Stimulated activated CD4-positive, alpha-beta T cell treated with anti-CD3 and anti-CD28 coated beads, Interleukin-4, amount 100 ng/mL, for 4 hours (primary cell): ENCODE measurements at regions not wholly inside any gene's neighbourhood (a gene's known extent, or its start where the extent isn't known, plus 50 kb on each side); places are given as distances from the start of the nearest gene placed in this dataset.

ENCODE experiments used
- DNase-seq, 2 experiments: peaks; one replicate each; pipeline ENCODE4 v3.0.0-alpha.2; 2020

GRCh38 chr19:30222992-30223865 lies 149.0 kb upstream of the ZNF536 start:
- no peak for DNase-seq

- no peak for DNase-seq
Measured at GRCh38 chr19:30223866-30224688, 148.1 kb upstream of the ZNF536 start.

GRCh38 chr19:30224689-30225606 lies 147.2 kb upstream of the ZNF536 start:
- DNase-seq = peak in 1 of 2 experiments; percentile 7

- DNase-seq = no peak
Measured at GRCh38 chr19:30225676-30226463, 146.3 kb upstream of the ZNF536 start.

GRCh38 chr19:30226464-30227011 lies 145.6 kb upstream of the ZNF536 start:
- DNase-seq = no peak

GRCh38 chr19:30227012-30227621 lies 145.1 kb upstream of the ZNF536 start:
- no peak for DNase-seq

GRCh38 chr19:30227661-30228112 lies 144.5 kb upstream of the ZNF536 start:
- DNase-seq = peak in 1 of 2 experiments; percentile 47

GRCh38 chr19:30228113-30228834 lies 143.9 kb upstream of the ZNF536 start:
- DNase-seq = no peak

GRCh38 chr19:30228835-30229524 lies 143.2 kb upstream of the ZNF536 start:
- no peak for DNase-seq

GRCh38 chr19:30229525-30230174 lies 142.5 kb upstream of the ZNF536 start:
- no peak for DNase-seq

GRCh38 chr19:30231408-30232318 lies 140.5 kb upstream of the ZNF536 start:
- no peak for DNase-seq

- no peak for DNase-seq
Measured at GRCh38 chr19:30233375-30233774, 138.8 kb upstream of the ZNF536 start.

GRCh38 chr19:30235946-30236345 lies 136.2 kb upstream of the ZNF536 start:
- no peak for DNase-seq

GRCh38 chr19:30236587-30236986 lies 135.6 kb upstream of the ZNF536 start:
- DNase-seq = no peak

GRCh38 chr19:30237140-30237539 lies 135.0 kb upstream of the ZNF536 start:
- no peak for DNase-seq

- DNase-seq = no peak
Measured at GRCh38 chr19:30240904-30241695, 131.1 kb upstream of the ZNF536 start.

GRCh38 chr19:30244533-30244932 lies 127.7 kb upstream of the ZNF536 start:
- DNase-seq = no peak
